DMS53 treated with DMSO at 0.1 percent for 48 hours (cell line): ENCODE measurements at regions not wholly inside any gene's neighbourhood (a gene's known extent, or its start where the extent isn't known, plus 50 kb on each side); places are given as distances from the start of the nearest gene placed in this dataset.

ENCODE experiments used
- DNase-seq: peaks from one replicate; lab custom pipeline; 2025; ENCODE audit not compliant: unreplicated experiment; lab: John Stamatoyannopoulos, UW

DNA sequence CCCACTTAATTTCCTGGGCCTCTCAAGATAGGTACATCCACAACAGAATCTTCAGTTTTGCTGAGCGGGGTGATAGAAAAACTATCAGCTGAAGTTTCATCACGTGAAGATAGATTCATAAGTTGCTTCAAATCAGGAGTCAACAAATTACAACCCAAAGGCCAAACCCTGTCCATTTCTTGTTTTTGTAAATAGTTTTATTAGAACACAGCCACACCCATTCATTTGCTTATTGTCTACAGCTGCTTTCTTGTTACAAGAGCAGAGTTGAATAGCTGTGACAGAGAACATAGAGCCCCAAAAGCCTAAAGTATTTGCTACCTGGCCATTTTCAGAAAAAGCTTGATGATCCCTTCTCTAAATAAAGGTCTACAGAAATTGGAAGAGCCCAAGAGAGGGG lies 300.1 kb upstream of the CDH5 start:
- DNase-seq, result no peak

DNA sequence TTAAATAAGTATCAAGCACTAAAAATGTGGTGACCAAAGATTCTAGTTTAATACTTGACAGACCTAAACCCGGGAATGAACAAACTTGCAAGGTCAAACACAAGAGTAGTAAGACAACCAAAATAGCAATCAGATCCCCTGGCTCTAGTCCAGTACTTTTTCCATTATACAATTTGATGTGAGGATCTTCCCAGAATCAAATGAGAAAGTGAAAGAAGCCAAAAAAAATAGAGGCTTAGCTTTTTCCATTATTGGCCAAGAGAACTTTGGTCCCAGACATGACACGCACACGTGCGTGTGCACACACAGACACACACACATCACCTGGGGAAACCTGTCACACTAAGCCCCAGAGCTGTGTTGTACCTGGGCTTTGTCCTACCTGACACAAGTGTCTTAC lies 300.6 kb upstream of the CDH5 start:
- DNase-seq, result no peak

GRCh38 chr16:66064801-66065530 lies 301.5 kb upstream of the CDH5 start:
- no peak for DNase-seq

- no peak for DNase-seq
Observed at GRCh38 chr16:66058832-66059231, 307.7 kb upstream of the CDH5 start.

DNA sequence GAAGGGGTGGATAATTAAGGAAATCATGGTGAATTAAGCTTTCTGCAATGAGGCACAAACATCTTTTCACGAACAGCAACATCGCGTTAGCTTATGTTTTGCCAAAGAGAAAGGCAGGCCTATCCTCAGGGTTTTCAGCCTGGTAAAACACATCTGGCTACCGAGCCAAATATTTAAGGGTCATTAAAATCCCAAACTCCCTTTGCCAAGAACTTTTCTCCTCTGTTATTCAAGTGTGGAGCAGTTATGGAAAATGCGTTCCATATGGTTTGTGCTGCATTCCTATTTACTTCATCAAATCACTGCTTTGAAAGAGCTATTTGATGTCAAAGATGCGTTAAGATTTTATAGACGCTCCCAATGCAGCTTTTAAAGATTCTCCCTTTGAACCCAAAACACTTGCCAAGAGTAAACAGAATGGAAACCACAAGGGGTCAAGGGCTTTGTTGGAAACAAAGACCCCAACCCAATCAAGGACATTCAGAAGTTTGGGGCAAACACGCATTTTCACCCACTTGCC lies 308.3 kb upstream of the CDH5 start:
- no peak for DNase-seq

GRCh38 chr16:66057057-66057456 lies 309.4 kb upstream of the CDH5 start:
- DNase-seq, result no peak

GRCh38 chr16:66054095-66054494 lies 312.4 kb upstream of the CDH5 start:
- DNase-seq, result no peak

GRCh38 chr16:66052745-66053144 lies 313.7 kb upstream of the CDH5 start:
- DNase-seq, result no peak

- DNase-seq, result no peak
Observed at GRCh38 chr16:66050991-66051390, 315.5 kb upstream of the CDH5 start.

GRCh38 chr16:66049865-66050264 lies 316.6 kb upstream of the CDH5 start:
- no peak for DNase-seq

- DNase-seq, result no peak
Observed at GRCh38 chr16:66045626-66046025, 320.9 kb upstream of the CDH5 start.

GRCh38 chr16:66044556-66044955 lies 321.9 kb upstream of the CDH5 start:
- DNase-seq, result no peak

DNA sequence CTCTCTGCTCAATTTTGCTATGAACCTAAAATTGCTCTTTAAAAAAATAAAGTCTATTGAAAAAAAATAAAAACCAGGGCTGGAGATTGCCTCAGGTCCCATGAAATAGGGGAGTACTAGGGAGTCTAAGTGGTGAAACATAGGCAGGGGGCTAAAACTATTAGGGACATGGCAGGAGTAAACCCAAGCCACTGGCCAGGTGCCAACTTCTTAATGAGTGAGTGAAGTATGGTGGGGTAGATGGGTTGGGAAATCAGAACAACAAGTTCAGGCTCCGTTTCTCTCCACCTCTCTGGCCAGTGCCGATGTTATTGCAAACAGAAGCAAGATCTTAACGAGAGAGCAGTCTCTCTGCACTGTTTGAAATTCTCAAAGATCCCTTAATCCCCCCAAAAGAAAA lies 322.4 kb upstream of the CDH5 start:
- DNase-seq, result no peak

GRCh38 chr16:66043326-66043725 lies 323.2 kb upstream of the CDH5 start:
- no peak for DNase-seq

GRCh38 chr16:66042341-66042740 lies 324.1 kb upstream of the CDH5 start:
- no peak for DNase-seq

DNA sequence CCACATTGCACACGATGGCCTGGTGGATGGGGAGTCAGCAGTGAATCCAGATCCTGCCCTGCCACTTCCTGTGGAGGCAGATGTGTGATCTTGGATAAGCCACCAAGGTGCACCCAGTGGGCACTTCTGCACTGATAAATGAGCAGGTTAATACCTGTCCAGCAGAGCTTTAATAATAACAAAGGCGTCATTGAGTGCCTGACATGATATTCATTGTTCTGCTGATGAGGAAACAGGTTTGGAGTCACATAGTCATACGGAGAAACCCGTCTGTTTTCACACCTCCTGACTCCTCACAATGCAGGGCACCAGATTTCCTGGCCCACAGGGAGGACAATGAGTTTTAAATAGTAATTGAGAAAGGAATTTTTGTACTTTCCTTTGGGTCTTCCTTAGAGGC lies 324.6 kb upstream of the CDH5 start:
- no peak for DNase-seq

DNA sequence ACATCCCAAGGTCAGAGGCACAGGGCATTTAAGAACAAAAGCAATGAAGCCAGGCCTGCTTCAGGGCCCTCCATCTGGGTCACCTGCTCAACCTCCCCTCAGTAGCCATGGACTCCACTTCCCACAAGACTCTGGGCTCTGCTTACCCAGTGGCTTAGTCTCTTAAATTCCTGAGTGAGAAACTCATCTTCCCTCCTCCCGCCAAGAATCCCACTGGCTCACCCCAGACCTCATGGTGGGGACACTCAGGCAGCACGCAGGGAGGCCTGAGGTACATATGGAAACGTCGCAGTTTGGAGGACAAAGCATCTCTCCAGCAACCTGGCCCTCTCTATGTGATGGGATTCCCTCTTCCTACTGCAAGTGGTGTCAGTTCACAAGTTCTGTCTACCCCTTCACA lies 326.7 kb upstream of the CDH5 start:
- DNase-seq, result no peak

DNA sequence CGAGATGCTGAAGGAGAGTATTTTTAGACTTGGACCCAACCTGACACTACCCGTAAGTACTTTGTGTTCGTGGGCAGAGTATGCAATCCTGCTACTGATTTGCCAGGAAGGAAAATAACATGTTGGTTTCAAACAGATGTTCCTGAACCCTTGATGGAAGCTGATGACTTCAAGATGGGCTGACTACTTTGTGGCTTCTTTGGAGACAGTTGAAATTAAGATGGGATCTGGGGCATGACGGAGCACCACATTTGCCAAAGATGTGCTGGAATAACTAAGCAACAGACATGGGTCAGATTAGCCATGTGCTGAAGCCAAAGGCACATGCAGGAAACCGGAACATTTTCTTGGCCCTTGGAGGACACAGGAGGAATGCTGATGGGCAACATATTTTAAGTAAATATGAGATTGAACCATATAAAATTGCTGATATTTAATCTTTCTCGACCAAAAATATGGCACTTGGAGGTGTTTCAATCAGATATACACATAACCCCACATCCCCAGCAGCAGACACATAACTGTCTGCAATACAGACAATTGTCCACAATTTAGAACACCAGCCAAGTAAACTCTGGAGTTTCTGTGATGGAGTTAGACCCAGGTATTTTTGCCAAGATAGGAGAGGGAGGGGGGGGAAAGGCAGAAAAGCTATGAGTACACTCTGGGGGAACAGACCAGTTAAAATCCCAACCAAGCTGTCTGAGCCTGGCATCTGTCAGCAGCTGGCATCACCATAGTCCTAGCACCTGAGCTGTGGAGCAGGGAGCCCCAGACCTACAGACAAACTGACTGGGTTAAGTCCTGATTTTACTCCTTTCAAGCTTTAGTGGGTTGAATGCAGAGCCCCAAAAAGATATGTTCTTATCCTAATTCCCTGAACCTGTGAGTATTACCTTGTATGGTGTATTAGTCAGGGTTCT lies 329.4 kb upstream of the CDH5 start:
- no peak for DNase-seq

GRCh38 chr16:66036184-66036583 lies 330.3 kb upstream of the CDH5 start:
- DNase-seq, result no peak

DNA sequence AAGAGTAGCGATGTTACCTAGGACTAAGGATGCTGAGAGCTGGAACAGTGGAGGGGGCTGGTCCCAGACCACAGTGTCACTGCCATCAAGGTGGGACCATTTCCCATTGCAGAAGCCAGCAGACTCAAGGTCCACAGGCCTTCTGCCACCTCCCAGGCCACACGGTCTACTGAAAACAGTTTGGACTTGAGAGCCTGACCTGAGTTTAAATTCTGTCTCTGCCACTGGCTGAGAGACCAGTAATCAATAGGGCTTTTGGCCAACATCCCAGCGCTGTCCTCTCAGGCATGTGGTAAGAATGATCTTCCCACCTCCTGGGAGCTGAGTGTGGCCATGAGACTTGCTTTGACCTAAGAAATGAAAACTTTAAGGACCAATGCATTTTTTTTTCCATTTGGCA lies 331.4 kb upstream of the CDH5 start:
- no peak for DNase-seq

DNA sequence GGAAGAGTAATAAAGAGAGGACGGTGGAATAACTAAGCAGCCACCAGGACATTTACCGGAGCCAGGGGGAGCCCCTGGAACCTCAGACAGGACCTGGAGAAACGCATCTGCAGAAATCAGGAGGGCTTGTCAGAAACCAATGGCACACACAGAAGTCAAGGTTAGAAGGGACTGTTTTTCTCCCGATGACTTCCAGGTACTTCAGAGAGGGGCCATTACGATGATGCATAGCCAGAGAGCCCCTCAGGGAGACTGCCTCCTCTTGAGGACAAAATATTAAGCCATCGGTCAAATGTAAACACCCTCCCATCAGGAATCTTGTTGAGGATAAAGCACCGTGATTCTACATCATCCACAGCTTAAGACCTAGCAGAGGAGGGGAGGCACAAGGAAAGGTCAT lies 333.6 kb upstream of the CDH5 start:
- no peak for DNase-seq

DNA sequence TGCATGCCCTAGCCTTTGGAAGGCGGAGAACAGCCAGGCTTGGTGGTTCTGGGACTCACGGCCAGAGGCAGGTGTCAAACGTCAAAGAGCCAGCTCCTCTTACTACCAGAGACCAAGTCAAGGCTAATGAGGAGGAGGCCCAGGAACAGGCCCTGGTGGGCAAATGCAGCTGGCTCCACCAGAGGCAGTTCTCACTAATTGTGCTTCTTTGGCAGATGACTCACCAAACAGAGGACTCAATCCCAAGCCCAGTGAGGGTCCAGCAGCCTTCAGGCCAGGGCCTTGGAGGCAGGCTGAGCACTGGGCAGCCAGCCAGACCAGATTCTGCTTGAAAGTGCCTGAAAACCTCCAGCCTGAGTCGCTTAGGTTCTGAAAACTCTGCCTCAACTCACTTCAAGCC lies 336.5 kb upstream of the CDH5 start:
- no peak for DNase-seq
